ENCODE measurements at regions not wholly inside any gene's neighbourhood (a gene's known extent, or its start where the extent isn't known, plus 50 kb on each side); places are given as distances from the start of the nearest gene placed in this dataset.

DNA sequence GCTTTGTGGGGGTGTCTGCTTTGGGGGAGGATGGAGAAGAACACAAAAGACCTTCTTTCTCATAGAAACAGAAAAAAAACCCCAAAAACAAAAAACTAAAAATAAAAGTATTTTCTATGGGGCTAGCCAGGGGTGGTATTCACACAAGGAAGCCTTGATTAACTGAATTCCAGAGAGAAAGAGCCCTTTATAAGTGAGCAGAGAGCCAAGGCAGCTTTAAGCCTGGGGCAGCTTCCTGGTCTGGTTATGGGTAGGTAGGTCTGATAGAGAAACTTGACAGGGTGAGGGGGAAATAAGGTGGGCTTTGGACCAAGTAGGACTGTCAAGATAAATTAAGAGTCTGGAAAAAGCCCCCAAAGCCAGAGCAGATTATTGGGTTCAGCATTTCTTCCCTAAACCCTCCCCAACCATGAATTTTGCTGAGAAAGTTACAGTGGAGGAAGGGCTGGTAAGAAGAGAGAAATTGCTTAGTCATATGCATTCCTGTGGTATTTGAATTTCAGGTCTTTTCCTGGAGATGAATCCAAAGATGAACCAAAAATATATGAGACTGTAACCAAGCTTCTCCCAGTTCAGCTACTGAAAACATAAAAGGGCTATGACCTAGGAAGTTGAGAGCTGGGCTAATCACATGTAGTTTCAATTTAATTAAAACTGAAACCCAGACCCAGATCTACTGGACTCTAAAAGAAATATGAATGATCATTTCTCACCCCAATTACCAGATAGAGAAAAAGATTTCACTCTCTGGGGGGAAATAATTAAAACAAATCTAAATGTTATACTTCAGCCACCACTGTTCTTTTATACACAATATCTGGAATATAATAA is 144.8 kb downstream of the TBC1D30 start:
- DNase-seq (ENCODE audit: low spot score) = no peak
- H3K14ac ChIP-seq (ENCODE audit: low read length) = no peak overlapping the region
- H2BK15ac ChIP-seq (ENCODE audit: low read length) = no peak overlapping the region
- no peaks in the 10 kb centered on the region for H3K79me1 ChIP-seq (ENCODE audit: low read depth, low read length)
- H2BK12ac ChIP-seq (ENCODE audit: low read length) = no peak overlapping the region
- no peak overlapping the region for H2BK5ac ChIP-seq (ENCODE audit: low read length)
- peaks cover 0 to 2% of the 10 kb centered on the region in 2 donors for H3K9me3 ChIP-seq (replicated peaks in 1 of 2; ENCODE audit: control insufficient read depth in 2 of 2, insufficient read depth in 1 of 2, low read depth in 1 of 2, low read length in 2 of 2)
- no peak overlapping the region for H3K4me2 ChIP-seq (ENCODE audit: insufficient read depth, low read length, poor library complexity, severe bottlenecking)
- H3K18ac ChIP-seq (ENCODE audit: low read length) = no peak overlapping the region
- H3K4me3 ChIP-seq (ENCODE audit: low read length in 2 of 2) = no peak overlapping the region
- no peak overlapping the region for H2AK5ac ChIP-seq (ENCODE audit: low read depth, low read length)
- no peak overlapping the region for H4K8ac ChIP-seq (ENCODE audit: low read depth, low read length)
- no peak overlapping the region for H3K23ac ChIP-seq (ENCODE audit: low read depth, low read length, poor library complexity)
- no peak overlapping the region for H3K4ac ChIP-seq (ENCODE audit: low read length)
- no peak overlapping the region for H2BK120ac ChIP-seq (ENCODE audit: low read depth, low read length)
- no peaks in the 10 kb centered on the region for H3K36me3 ChIP-seq (replicated peaks in 1 of 2; ENCODE audit: control insufficient read depth in 2 of 2, insufficient read depth in 2 of 2, low read length in 2 of 2)
- no peak overlapping the region for H2AFZ ChIP-seq (ENCODE audit: low read length)
- no peaks in the 10 kb centered on the region for H3K27me3 ChIP-seq (ENCODE audit: control insufficient read depth in 3 of 3, insufficient read depth in 3 of 3, low read depth in 1 of 3, low read length in 3 of 3)
- no peak overlapping the region for H3K27ac ChIP-seq (replicated peaks; ENCODE audit: low read length)
- H3K9ac ChIP-seq (ENCODE audit: low read depth, low read length, poor library complexity) = no peak overlapping the region
- H3K4me1 ChIP-seq (ENCODE audit: control insufficient read depth in 2 of 2, insufficient read depth in 1 of 2, low read depth in 1 of 2, low read length in 2 of 2) = peaks cover 0 to 2% of the 10 kb centered on the region in 2 donors
- no peak overlapping the region for H4K91ac ChIP-seq (ENCODE audit: low read depth, low read length, poor library complexity)

DNA sequence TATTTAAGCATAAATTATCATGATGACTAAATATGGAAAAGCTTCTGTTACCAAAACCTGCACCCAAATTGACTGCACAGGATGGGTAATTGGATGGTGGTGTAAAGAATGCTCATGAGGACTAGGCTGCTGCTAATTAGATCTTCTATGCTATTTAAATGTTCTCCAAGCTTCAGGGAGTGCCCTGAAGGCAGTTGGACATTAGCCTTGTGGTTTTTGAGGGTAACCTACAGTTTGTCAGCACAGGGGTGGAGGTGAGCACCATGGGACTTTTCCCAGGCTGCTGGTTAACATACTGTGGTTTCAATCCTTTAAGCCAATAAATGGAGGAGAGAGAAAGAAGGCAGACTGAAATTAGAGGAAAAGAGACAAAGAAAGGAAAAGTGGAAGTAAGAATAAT is 145.0 kb downstream of the WIF1 start:
- H3K79me1 ChIP-seq (ENCODE audit: low read depth, low read length) = no peaks in the 10 kb centered on the region
- H3K4me3 ChIP-seq (ENCODE audit: low read length in 2 of 2) = no peak overlapping the region
- no peak overlapping the region for H2AFZ ChIP-seq (ENCODE audit: low read length)
- H3K36me3 ChIP-seq (replicated peaks in 1 of 2; ENCODE audit: control insufficient read depth in 2 of 2, insufficient read depth in 2 of 2, low read length in 2 of 2) = no peaks in the 10 kb centered on the region
- no peaks in the 10 kb centered on the region for H3K4me1 ChIP-seq (ENCODE audit: control insufficient read depth in 2 of 2, insufficient read depth in 1 of 2, low read depth in 1 of 2, low read length in 2 of 2)
- no peak overlapping the region for H4K91ac ChIP-seq (ENCODE audit: low read depth, low read length, poor library complexity)
- H3K18ac ChIP-seq (ENCODE audit: low read length) = no peak overlapping the region
- H2BK5ac ChIP-seq (ENCODE audit: low read length) = no peak overlapping the region
- H3K9ac ChIP-seq (ENCODE audit: low read depth, low read length, poor library complexity) = no peak overlapping the region
- H2BK120ac ChIP-seq (ENCODE audit: low read depth, low read length) = no peak overlapping the region
- no peak overlapping the region for H3K4ac ChIP-seq (ENCODE audit: low read length)
- no peak for DNase-seq (ENCODE audit: low spot score)
- H2BK12ac ChIP-seq (ENCODE audit: low read length) = no peak overlapping the region
- H3K23ac ChIP-seq (ENCODE audit: low read depth, low read length, poor library complexity) = no peak overlapping the region
- H3K14ac ChIP-seq (ENCODE audit: low read length) = no peak overlapping the region
- no peak overlapping the region for H2BK15ac ChIP-seq (ENCODE audit: low read length)
- no peak overlapping the region for H3K4me2 ChIP-seq (ENCODE audit: insufficient read depth, low read length, poor library complexity, severe bottlenecking)
- H4K8ac ChIP-seq (ENCODE audit: low read depth, low read length) = no peak overlapping the region
- no peaks in the 10 kb centered on the region for H3K9me3 ChIP-seq (replicated peaks in 1 of 2; ENCODE audit: control insufficient read depth in 2 of 2, insufficient read depth in 1 of 2, low read depth in 1 of 2, low read length in 2 of 2)
- no peaks in the 10 kb centered on the region for H3K27me3 ChIP-seq (ENCODE audit: control insufficient read depth in 3 of 3, insufficient read depth in 3 of 3, low read depth in 1 of 3, low read length in 3 of 3)
- H2AK5ac ChIP-seq (ENCODE audit: low read depth, low read length) = no peak overlapping the region
- no peak overlapping the region for H3K27ac ChIP-seq (replicated peaks; ENCODE audit: low read length)

DNA sequence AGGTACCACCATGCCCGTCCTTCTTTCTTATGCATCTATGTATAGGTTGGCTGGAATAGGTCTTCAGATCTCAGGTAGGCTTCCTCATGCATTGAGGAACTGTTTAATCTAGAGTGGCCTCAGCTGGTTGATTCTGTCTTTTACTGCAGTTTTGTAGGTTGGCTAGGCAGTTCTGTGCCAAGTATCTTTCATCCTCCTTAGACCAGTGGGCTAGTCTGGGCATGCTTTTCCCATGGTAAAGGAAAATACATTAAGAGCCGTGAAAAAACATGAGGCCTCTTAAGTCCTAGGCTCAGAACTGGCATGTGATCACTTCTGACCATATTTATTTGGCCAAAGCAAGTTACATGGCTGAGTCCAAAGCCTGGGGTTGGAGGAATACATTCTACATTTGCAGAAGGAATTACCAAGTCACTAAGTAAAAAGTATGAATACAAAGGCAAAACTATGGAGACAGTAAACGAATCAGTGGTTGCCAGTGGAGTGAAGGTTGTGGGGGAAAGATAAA is 137.3 kb downstream of the WIF1 start:
- no peak for DNase-seq (ENCODE audit: low spot score)
- no peak overlapping the region for H2AFZ ChIP-seq (ENCODE audit: low read length)
- H3K79me1 ChIP-seq (ENCODE audit: low read depth, low read length) = no peaks in the 10 kb centered on the region
- no peak overlapping the region for H3K23ac ChIP-seq (ENCODE audit: low read depth, low read length, poor library complexity)
- H2BK5ac ChIP-seq (ENCODE audit: low read length) = no peak overlapping the region
- H4K8ac ChIP-seq (ENCODE audit: low read depth, low read length) = no peak overlapping the region
- H3K4me1 ChIP-seq (ENCODE audit: control insufficient read depth in 2 of 2, insufficient read depth in 1 of 2, low read depth in 1 of 2, low read length in 2 of 2) = no peaks in the 10 kb centered on the region
- no peak overlapping the region for H4K91ac ChIP-seq (ENCODE audit: low read depth, low read length, poor library complexity)
- no CpG with 5 or more reads among the region's 3 CpGs for WGBS, 2 donors (ENCODE audit: extremely low coverage in 2 of 2, insufficient read length in 2 of 2, insufficient replicate concordance in 1 of 2)
- H2AK5ac ChIP-seq (ENCODE audit: low read depth, low read length) = no peak overlapping the region
- H2BK120ac ChIP-seq (ENCODE audit: low read depth, low read length) = no peak overlapping the region
- H3K9ac ChIP-seq (ENCODE audit: low read depth, low read length, poor library complexity) = no peak overlapping the region
- no peak overlapping the region for H3K18ac ChIP-seq (ENCODE audit: low read length)
- H3K4me3 ChIP-seq (ENCODE audit: low read length in 2 of 2) = no peak overlapping the region
- no peaks in the 10 kb centered on the region for H3K36me3 ChIP-seq (replicated peaks in 1 of 2; ENCODE audit: control insufficient read depth in 2 of 2, insufficient read depth in 2 of 2, low read length in 2 of 2)
- no peak overlapping the region for H3K27ac ChIP-seq (replicated peaks; ENCODE audit: low read length)
- H3K4me2 ChIP-seq (ENCODE audit: insufficient read depth, low read length, poor library complexity, severe bottlenecking) = no peak overlapping the region
- no peak overlapping the region for H3K14ac ChIP-seq (ENCODE audit: low read length)
- peaks cover 2 to 7% of the 10 kb centered on the region in 2 donors for H3K9me3 ChIP-seq (replicated peaks in 1 of 2; ENCODE audit: control insufficient read depth in 2 of 2, insufficient read depth in 1 of 2, low read depth in 1 of 2, low read length in 2 of 2)
- H2BK15ac ChIP-seq (ENCODE audit: low read length) = no peak overlapping the region
- H3K27me3 ChIP-seq (ENCODE audit: control insufficient read depth in 3 of 3, insufficient read depth in 3 of 3, low read depth in 1 of 3, low read length in 3 of 3) = no peaks in the 10 kb centered on the region
- H3K4ac ChIP-seq (ENCODE audit: low read length) = no peak overlapping the region
- no peak overlapping the region for H2BK12ac ChIP-seq (ENCODE audit: low read length)

DNA sequence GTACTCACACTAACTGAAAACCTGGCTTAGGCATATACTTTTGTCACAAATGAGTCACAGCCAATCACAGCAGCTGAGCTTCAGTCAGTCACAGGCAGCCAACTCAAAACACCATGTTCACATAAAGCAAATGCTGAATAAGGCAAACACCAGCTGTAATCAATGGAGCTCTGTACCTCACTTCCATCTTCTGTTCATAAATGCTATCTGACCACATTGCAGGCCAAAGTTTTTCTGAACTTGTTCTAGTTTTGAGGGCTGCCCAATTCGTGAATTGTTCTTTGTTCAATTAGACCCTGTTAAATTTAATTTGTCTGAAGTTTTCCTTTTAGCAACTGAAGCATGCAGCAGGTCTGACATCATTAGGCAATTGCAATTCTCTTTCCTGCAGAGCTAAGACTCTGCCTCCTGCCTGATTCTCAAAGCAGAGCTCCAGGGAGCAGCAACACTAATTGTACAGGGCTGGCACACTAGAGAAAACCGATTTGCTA is 129.9 kb downstream of the WIF1 start:
- no peaks in the 10 kb centered on the region for H3K79me1 ChIP-seq (ENCODE audit: low read depth, low read length)
- no peak overlapping the region for H3K4me2 ChIP-seq (ENCODE audit: insufficient read depth, low read length, poor library complexity, severe bottlenecking)
- H2BK120ac ChIP-seq (ENCODE audit: low read depth, low read length) = no peak overlapping the region
- H3K9ac ChIP-seq (ENCODE audit: low read depth, low read length, poor library complexity) = no peak overlapping the region
- peaks cover 3 to 26% of the 10 kb centered on the region in 2 donors for H3K4me1 ChIP-seq (ENCODE audit: control insufficient read depth in 2 of 2, insufficient read depth in 1 of 2, low read depth in 1 of 2, low read length in 2 of 2)
- no peak overlapping the region for H3K23ac ChIP-seq (ENCODE audit: low read depth, low read length, poor library complexity)
- H3K9me3 ChIP-seq (replicated peaks in 1 of 2; ENCODE audit: control insufficient read depth in 2 of 2, insufficient read depth in 1 of 2, low read depth in 1 of 2, low read length in 2 of 2) = peaks cover 4 to 17% of the 10 kb centered on the region in 2 donors
- H3K4me3 ChIP-seq (ENCODE audit: low read length in 2 of 2) = peak overlapping the region in 1 of 2 donors; percentile 11
- WGBS, 2 donors (ENCODE audit: extremely low coverage in 2 of 2, insufficient read length in 2 of 2, insufficient replicate concordance in 1 of 2) = no CpG with 5 or more reads among the region's 2 CpGs
- no peak overlapping the region for H2BK5ac ChIP-seq (ENCODE audit: low read length)
- H2BK12ac ChIP-seq (ENCODE audit: low read length) = no peak overlapping the region
- peak; percentile 6 for DNase-seq (ENCODE audit: low spot score)
- H3K27ac ChIP-seq (replicated peaks; ENCODE audit: low read length) = peak overlapping the region; percentile 65
- no peak overlapping the region for H3K14ac ChIP-seq (ENCODE audit: low read length)
- H3K36me3 ChIP-seq (replicated peaks in 1 of 2; ENCODE audit: control insufficient read depth in 2 of 2, insufficient read depth in 2 of 2, low read length in 2 of 2) = no peaks in the 10 kb centered on the region
- no peak overlapping the region for H2BK15ac ChIP-seq (ENCODE audit: low read length)
- no peak overlapping the region for H4K91ac ChIP-seq (ENCODE audit: low read depth, low read length, poor library complexity)
- H3K18ac ChIP-seq (ENCODE audit: low read length) = no peak overlapping the region
- H3K4ac ChIP-seq (ENCODE audit: low read length) = no peak overlapping the region
- H3K27me3 ChIP-seq (ENCODE audit: control insufficient read depth in 3 of 3, insufficient read depth in 3 of 3, low read depth in 1 of 3, low read length in 3 of 3) = no peaks in the 10 kb centered on the region
- no peak overlapping the region for H2AK5ac ChIP-seq (ENCODE audit: low read depth, low read length)
- peak overlapping the region; percentile 16 for H2AFZ ChIP-seq (ENCODE audit: low read length)
- no peak overlapping the region for H4K8ac ChIP-seq (ENCODE audit: low read depth, low read length)
